SK-N-SH treated with all-trans-retinoic acid at 6 μM for 48 hours (cell line): ENCODE measurements at regions not wholly inside any gene's neighbourhood (a gene's known extent, or its start where the extent isn't known, plus 50 kb on each side); places are given as distances from the start of the nearest gene placed in this dataset.

Experiments
- ATAC-seq: fragments of 200-7000 bp; cut with Tn5 transposase; 3 replicates; pipeline ENCODE4 v1.9.1; 2020; ENCODE audit warnings: mild to moderate bottlenecking, moderate library complexity
- ARNTL ChIP-seq: fragments of 450-650 bp; formaldehyde crosslinking; IDR thresholded peaks from 2 replicates; pipeline ENCODE4 v1.5.0; 2020; ENCODE audit warnings: low read depth, mild to moderate bottlenecking, moderate library complexity, borderline replicate concordance
- CREB5 ChIP-seq: fragments of 250-450 bp; sonication (Bioruptor Pico); IDR thresholded peaks from 2 replicates; pipeline ENCODE4 v1.5.1; 2020; ENCODE audit warnings: low read depth, mild to moderate bottlenecking, moderate library complexity
- CSDC2 ChIP-seq: fragments of 250-450 bp; sonication (Bioruptor Pico); IDR thresholded peaks from 2 replicates; pipeline ENCODE4 v1.5.0; 2020; ENCODE audit warnings: mild to moderate bottlenecking, moderate library complexity
- CSRNP3 ChIP-seq: fragments of 250-450 bp; sonication (Bioruptor Pico); IDR thresholded peaks from 2 replicates; pipeline ENCODE4 v1.5.1; 2021; ENCODE audit warnings: mild to moderate bottlenecking, moderate library complexity
- ESRRG ChIP-seq: fragments of 250-450 bp; sonication (Bioruptor Pico); IDR thresholded peaks from 2 replicates; pipeline ENCODE4 v1.6.1; 2021; ENCODE audit warnings: mild to moderate bottlenecking
- GLIS3 ChIP-seq: fragments of 250-450 bp; sonication (Bioruptor Pico); IDR thresholded peaks from 2 replicates; pipeline ENCODE4 v1.5.0; 2020; ENCODE audit warnings: mild to moderate bottlenecking, moderate library complexity
- ISL1 ChIP-seq: fragments of 250-450 bp; sonication (Bioruptor Pico); IDR thresholded peaks from 2 replicates; pipeline ENCODE4 v2.1.2; 2022; ENCODE audit warnings: mild to moderate bottlenecking, moderate library complexity
- OSR1 ChIP-seq: fragments of 250-450 bp; sonication (Bioruptor Pico); IDR thresholded peaks from 2 replicates; pipeline ENCODE4 v1.8.0; 2022; ENCODE audit warnings: moderate library complexity, mild to moderate bottlenecking, inconsistent platforms
- PPARA ChIP-seq: fragments of 250-450 bp; sonication (Bioruptor Pico); IDR thresholded peaks from 2 replicates; pipeline ENCODE4 v1.5.0; 2020; ENCODE audit warnings: mild to moderate bottlenecking, borderline replicate concordance
- RARB ChIP-seq: fragments of 250-450 bp; sonication (Bioruptor Pico); IDR thresholded peaks from 2 replicates; pipeline ENCODE4 v1.8.0; 2021; ENCODE audit warnings: mild to moderate bottlenecking, moderate library complexity
- SNAI2 ChIP-seq: fragments of 250-450 bp; sonication (Bioruptor Pico); IDR thresholded peaks from 2 replicates; pipeline ENCODE4 v1.5.0; 2020; ENCODE audit warnings: mild to moderate bottlenecking, moderate library complexity
- TCF4 ChIP-seq: fragments of 250-450 bp; sonication (Bioruptor Pico); IDR thresholded peaks from 2 replicates; pipeline ENCODE4 v1.8.0; 2021; ENCODE audit warnings: mild to moderate bottlenecking, moderate library complexity, borderline replicate concordance
- TOX ChIP-seq: fragments of 250-450 bp; sonication (Bioruptor Pico); IDR thresholded peaks from 2 replicates; pipeline ENCODE4 v1.8.0; 2021; ENCODE audit warnings: mild to moderate bottlenecking, moderate library complexity, borderline replicate concordance
- ZC3H10 ChIP-seq: fragments of 250-450 bp; sonication (Bioruptor Pico); IDR thresholded peaks from 2 replicates; pipeline ENCODE4 v1.5.1; 2021; ENCODE audit warnings: mild to moderate bottlenecking, moderate library complexity
- ZFP3 ChIP-seq: fragments of 250-450 bp; sonication (Bioruptor Pico); IDR thresholded peaks from 2 replicates; pipeline ENCODE4 v1.5.0; 2020; ENCODE audit warnings: mild to moderate bottlenecking, moderate library complexity
- ZFP30 ChIP-seq: fragments of 450-650 bp; formaldehyde crosslinking; IDR thresholded peaks from 2 replicates; pipeline ENCODE4 v1.5.0; 2022; ENCODE audit warnings: mild to moderate bottlenecking, moderate library complexity
- ZNF70 ChIP-seq: fragments of 450-650 bp; formaldehyde crosslinking; IDR thresholded peaks from 2 replicates; pipeline ENCODE4 v1.5.0; 2020; ENCODE audit warnings: mild to moderate bottlenecking, moderate library complexity
- ZNF8 ChIP-seq: fragments of 450-650 bp; formaldehyde crosslinking; IDR thresholded peaks from 2 replicates; pipeline ENCODE4 v1.5.0; 2020; ENCODE audit warnings: mild to moderate bottlenecking, moderate library complexity
- TF ChIP-seq, protein P1 (sequence below): fragments of 250-450 bp; sonication (Bioruptor Pico); IDR thresholded peaks from 2 replicates; pipeline ENCODE4 v1.5.0; 2020; ENCODE audit warnings: mild to moderate bottlenecking, moderate library complexity
- TF ChIP-seq, protein P2 (sequence below): fragments of 250-450 bp; sonication (Bioruptor Pico); IDR thresholded peaks from 2 replicates; pipeline ENCODE4 v1.8.0; 2021; ENCODE audit warnings: low read depth, mild to moderate bottlenecking, moderate library complexity, borderline replicate concordance

DNA sequence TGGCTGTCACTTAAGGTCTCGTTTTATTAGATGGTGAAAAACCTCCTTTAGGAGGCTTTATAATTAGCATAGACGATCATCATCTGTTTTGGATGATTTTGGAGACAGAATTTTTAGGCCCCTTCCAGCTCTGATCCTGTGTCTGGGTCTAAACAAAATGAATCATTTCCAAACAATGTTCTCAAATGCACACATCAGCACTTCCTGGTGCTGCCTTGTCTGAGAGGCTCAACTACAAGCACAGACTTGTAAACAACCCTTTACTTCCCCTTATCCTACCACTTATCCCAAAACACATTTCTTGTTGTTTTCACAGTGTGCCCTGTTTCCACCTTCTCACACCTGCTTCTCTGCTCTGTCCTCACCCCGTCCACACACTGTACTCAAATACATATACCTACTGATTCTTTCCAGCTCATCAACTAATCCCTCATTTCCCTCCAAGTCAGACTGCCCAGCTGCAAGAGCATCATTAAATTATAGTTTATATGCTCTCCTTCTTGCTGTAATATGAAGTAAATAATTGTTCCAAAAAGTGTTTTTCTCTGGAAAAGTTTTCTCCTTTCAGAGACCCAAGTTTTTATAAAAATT is 71.2 kb upstream of the COL3A1 start:
- ATAC-seq = peak; percentile 83
- no peak for TF ChIP-seq ZC3H10 (CRISPR knock-in tag)
- no peak for TF ChIP-seq OSR1 (CRISPR knock-in tag)
- no peak for TF ChIP-seq ZNF8 (CRISPR knock-in tag)
- TF ChIP-seq CSRNP3 (CRISPR knock-in tag) = no peak
- TF ChIP-seq ZFP30 (CRISPR knock-in tag) = no peak
- no peak for TF ChIP-seq ESRRG (CRISPR knock-in tag)
- TF ChIP-seq TOX (CRISPR knock-in tag) = no peak
- no peak for TF ChIP-seq PPARA (CRISPR knock-in tag)
- TF ChIP-seq, protein P1, sequence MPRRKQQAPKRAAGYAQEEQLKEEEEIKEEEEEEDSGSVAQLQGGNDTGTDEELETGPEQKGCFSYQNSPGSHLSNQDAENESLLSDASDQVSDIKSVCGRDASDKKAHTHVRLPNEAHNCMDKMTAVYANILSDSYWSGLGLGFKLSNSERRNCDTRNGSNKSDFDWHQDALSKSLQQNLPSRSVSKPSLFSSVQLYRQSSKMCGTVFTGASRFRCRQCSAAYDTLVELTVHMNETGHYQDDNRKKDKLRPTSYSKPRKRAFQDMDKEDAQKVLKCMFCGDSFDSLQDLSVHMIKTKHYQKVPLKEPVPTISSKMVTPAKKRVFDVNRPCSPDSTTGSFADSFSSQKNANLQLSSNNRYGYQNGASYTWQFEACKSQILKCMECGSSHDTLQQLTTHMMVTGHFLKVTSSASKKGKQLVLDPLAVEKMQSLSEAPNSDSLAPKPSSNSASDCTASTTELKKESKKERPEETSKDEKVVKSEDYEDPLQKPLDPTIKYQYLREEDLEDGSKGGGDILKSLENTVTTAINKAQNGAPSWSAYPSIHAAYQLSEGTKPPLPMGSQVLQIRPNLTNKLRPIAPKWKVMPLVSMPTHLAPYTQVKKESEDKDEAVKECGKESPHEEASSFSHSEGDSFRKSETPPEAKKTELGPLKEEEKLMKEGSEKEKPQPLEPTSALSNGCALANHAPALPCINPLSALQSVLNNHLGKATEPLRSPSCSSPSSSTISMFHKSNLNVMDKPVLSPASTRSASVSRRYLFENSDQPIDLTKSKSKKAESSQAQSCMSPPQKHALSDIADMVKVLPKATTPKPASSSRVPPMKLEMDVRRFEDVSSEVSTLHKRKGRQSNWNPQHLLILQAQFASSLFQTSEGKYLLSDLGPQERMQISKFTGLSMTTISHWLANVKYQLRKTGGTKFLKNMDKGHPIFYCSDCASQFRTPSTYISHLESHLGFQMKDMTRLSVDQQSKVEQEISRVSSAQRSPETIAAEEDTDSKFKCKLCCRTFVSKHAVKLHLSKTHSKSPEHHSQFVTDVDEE (CRISPR knock-in tag) = no peak
- TF ChIP-seq CREB5 (CRISPR knock-in tag) = no peak

GRCh38 chr2:188903740-188904139 is 70.4 kb upstream of the COL3A1 start:
- ATAC-seq = no peak
- TF ChIP-seq OSR1 (CRISPR knock-in tag) (no peak), ZNF8 (CRISPR knock-in tag) (no peak), RARB (CRISPR knock-in tag) (no peak), ESRRG (CRISPR knock-in tag) (no peak), ISL1 (CRISPR knock-in tag) (no peak), TCF4 (CRISPR knock-in tag) (no peak), TOX (CRISPR knock-in tag) (no peak), CSDC2 (CRISPR knock-in tag) (no peak), SNAI2 (CRISPR knock-in tag) (no peak), ZNF70 (no peak), ZFP3 (CRISPR knock-in tag) (no peak), GLIS3 (no peak), ARNTL (no peak)
- TF ChIP-seq, protein P2, sequence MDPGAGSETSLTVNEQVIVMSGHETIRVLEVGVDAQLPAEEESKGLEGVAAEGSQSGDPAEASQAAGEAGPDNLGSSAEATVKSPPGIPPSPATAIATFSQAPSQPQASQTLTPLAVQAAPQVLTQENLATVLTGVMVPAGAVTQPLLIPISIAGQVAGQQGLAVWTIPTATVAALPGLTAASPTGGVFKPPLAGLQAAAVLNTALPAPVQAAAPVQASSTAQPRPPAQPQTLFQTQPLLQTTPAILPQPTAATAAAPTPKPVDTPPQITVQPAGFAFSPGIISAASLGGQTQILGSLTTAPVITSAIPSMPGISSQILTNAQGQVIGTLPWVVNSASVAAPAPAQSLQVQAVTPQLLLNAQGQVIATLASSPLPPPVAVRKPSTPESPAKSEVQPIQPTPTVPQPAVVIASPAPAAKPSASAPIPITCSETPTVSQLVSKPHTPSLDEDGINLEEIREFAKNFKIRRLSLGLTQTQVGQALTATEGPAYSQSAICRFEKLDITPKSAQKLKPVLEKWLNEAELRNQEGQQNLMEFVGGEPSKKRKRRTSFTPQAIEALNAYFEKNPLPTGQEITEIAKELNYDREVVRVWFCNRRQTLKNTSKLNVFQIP (CRISPR knock-in tag) = no peak
- TF ChIP-seq, protein P1 (CRISPR knock-in tag) = no peak

- ATAC-seq = no peak
- TF ChIP-seq OSR1 (CRISPR knock-in tag) (no peak), PPARA (CRISPR knock-in tag) (no peak), TCF4 (CRISPR knock-in tag) (no peak), ARNTL (no peak), SNAI2 (CRISPR knock-in tag) (no peak), CSDC2 (CRISPR knock-in tag) (no peak)
- TF ChIP-seq, protein P2 (CRISPR knock-in tag) = no peak
Observed at GRCh38 chr2:188909036-188909435, 65.1 kb upstream of the COL3A1 start.
